NB4 (cell line): ENCODE measurements at regions not wholly inside any gene's neighbourhood (a gene's known extent, or its start where the extent isn't known, plus 50 kb on each side); places are given as distances from the start of the nearest gene placed in this dataset.

Experiments
- POLR2A ChIP-seq: IDR thresholded peaks from 2 replicates; pipeline ENCODE4 v1.6.1; 2011; ENCODE audit warnings: mild to moderate bottlenecking; ENCODE audit not compliant: insufficient read length; ENCODE audit errors: extremely low read depth
- TF ChIP-seq, protein P1 (sequence below): IDR thresholded peaks from one replicate; pipeline ENCODE4 v1.5.1; 2012; ENCODE audit warnings: low read depth, low read length
- TF ChIP-seq, protein P2 (sequence below): IDR thresholded peaks from 2 replicates; pipeline ENCODE4 v1.6.1; 2011; ENCODE audit warnings: low read depth, low read length

DNA sequence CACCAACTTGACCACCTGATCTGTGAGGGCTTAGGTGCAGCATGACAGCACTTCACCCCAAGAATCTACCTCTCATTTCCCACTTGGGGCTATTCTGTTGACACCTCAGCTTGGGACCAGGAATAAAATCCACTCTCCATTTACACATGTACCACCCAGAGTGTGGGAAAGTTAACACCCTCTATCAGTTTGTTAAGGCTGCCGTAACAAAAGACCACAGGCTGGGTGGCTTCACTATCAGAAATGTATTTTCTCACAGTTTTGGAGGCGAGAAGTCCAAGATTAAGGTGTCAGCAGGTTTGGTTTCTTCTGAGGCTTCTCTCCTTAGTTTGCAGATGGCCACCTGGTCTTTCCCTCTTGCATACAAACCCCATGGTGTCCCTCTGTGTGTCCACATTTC, 277.7 kb upstream of the ERBB4 start:
- TF ChIP-seq, protein P1, sequence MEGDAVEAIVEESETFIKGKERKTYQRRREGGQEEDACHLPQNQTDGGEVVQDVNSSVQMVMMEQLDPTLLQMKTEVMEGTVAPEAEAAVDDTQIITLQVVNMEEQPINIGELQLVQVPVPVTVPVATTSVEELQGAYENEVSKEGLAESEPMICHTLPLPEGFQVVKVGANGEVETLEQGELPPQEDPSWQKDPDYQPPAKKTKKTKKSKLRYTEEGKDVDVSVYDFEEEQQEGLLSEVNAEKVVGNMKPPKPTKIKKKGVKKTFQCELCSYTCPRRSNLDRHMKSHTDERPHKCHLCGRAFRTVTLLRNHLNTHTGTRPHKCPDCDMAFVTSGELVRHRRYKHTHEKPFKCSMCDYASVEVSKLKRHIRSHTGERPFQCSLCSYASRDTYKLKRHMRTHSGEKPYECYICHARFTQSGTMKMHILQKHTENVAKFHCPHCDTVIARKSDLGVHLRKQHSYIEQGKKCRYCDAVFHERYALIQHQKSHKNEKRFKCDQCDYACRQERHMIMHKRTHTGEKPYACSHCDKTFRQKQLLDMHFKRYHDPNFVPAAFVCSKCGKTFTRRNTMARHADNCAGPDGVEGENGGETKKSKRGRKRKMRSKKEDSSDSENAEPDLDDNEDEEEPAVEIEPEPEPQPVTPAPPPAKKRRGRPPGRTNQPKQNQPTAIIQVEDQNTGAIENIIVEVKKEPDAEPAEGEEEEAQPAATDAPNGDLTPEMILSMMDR: no peak
- TF ChIP-seq POLR2A: no peak
- TF ChIP-seq, protein P2, sequence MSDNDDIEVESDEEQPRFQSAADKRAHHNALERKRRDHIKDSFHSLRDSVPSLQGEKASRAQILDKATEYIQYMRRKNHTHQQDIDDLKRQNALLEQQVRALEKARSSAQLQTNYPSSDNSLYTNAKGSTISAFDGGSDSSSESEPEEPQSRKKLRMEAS: no peak
